Parathyroid adenoma (tissue), 2 donors: ENCODE measurements at regions not wholly inside any gene's neighbourhood (a gene's known extent, or its start where the extent isn't known, plus 50 kb on each side); places are given as distances from the start of the nearest gene placed in this dataset.

Source experiments
- H2AFZ ChIP-seq: fragments of 300-600 bp; sonication (generic); one replicate; pipeline ENCODE4 v1.7.0; 2017; ENCODE audit warnings: antibody characterized with exemption, mild to moderate bottlenecking
- H3K27ac ChIP-seq: fragments of 300-600 bp; sonication (generic); one replicate; pipeline ENCODE4 v1.7.0; 2017
- H3K27me3 ChIP-seq: fragments of 300-600 bp; sonication (generic); one replicate; pipeline ENCODE4 v1.7.0; 2017; ENCODE audit warnings: low read length; ENCODE audit not compliant: control insufficient read depth, insufficient read depth
- H3K36me3 ChIP-seq: fragments of 300-600 bp; sonication (generic); one replicate; pipeline ENCODE4 v1.7.0; 2017; ENCODE audit warnings: low read length; ENCODE audit not compliant: control insufficient read depth, insufficient read depth
- H3K4me1 ChIP-seq: fragments of 300-600 bp; sonication (generic); one replicate; pipeline ENCODE4 v1.7.0; 2017; ENCODE audit warnings: control low read depth
- H3K4me2 ChIP-seq: fragments of 300-600 bp; sonication (generic); one replicate; pipeline ENCODE4 v1.7.0; 2017; ENCODE audit warnings: low read length
- H3K4me3 ChIP-seq: fragments of 300-600 bp; sonication (generic); one replicate; pipeline ENCODE4 v1.7.0; 2017; ENCODE audit warnings: low read depth, low read length
- H3K79me2 ChIP-seq: fragments of 300-600 bp; sonication (generic); one replicate; pipeline ENCODE4 v1.7.0; 2017; ENCODE audit warnings: control low read depth
- H3K9ac ChIP-seq: fragments of 300-600 bp; sonication (generic); one replicate; pipeline ENCODE4 v1.7.0; 2017; ENCODE audit warnings: mild to moderate bottlenecking
- H3K9me3 ChIP-seq: fragments of 300-600 bp; sonication (generic); one replicate; pipeline ENCODE4 v1.7.0; 2017; ENCODE audit warnings: low read length; ENCODE audit not compliant: control insufficient read depth
- TF ChIP-seq, protein P1 (sequence below): fragments of 300-600 bp; sonication (generic); IDR thresholded peaks from one replicate; pipeline ENCODE4 v1.7.0; 2017; ENCODE audit warnings: antibody characterized with exemption, mild to moderate bottlenecking
- donor health status: primary hyperparathyroidism.

DNA sequence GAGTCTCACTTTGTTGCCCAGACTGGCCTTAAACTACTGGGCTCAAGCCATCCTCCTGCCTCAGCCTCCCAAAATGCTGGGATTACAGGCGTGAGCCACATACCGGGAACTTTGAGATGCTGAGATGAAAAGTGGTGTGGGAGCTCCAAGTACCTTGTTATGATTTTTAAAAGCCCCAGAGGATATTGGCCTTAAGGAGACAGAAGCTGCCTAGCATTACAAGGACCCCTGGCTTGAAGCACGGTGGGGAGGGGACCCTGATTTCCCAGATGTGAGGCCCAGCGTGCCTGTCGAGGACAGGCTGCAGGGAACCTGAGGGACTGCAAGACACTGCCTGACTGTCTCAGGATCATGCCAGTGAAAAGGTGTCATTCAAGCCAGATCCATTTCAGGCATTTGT is 75.3 kb upstream of the TIAM2 start:
- H3K4me1 ChIP-seq, result no peaks in the 10 kb centered on the region
- H3K27ac ChIP-seq, result no peak overlapping the region
- H3K27me3 ChIP-seq, result no peaks in the 10 kb centered on the region
- no peak overlapping the region for H2AFZ ChIP-seq
- no peak overlapping the region for H3K9ac ChIP-seq
- TF ChIP-seq, protein P1, sequence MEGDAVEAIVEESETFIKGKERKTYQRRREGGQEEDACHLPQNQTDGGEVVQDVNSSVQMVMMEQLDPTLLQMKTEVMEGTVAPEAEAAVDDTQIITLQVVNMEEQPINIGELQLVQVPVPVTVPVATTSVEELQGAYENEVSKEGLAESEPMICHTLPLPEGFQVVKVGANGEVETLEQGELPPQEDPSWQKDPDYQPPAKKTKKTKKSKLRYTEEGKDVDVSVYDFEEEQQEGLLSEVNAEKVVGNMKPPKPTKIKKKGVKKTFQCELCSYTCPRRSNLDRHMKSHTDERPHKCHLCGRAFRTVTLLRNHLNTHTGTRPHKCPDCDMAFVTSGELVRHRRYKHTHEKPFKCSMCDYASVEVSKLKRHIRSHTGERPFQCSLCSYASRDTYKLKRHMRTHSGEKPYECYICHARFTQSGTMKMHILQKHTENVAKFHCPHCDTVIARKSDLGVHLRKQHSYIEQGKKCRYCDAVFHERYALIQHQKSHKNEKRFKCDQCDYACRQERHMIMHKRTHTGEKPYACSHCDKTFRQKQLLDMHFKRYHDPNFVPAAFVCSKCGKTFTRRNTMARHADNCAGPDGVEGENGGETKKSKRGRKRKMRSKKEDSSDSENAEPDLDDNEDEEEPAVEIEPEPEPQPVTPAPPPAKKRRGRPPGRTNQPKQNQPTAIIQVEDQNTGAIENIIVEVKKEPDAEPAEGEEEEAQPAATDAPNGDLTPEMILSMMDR, result no peak
- no peaks in the 10 kb centered on the region for H3K36me3 ChIP-seq
- no peaks in the 10 kb centered on the region for H3K79me2 ChIP-seq
- H3K9me3 ChIP-seq, result no peaks in the 10 kb centered on the region
- no peak overlapping the region for H3K4me2 ChIP-seq
- H3K4me3 ChIP-seq, result no peak overlapping the region

DNA sequence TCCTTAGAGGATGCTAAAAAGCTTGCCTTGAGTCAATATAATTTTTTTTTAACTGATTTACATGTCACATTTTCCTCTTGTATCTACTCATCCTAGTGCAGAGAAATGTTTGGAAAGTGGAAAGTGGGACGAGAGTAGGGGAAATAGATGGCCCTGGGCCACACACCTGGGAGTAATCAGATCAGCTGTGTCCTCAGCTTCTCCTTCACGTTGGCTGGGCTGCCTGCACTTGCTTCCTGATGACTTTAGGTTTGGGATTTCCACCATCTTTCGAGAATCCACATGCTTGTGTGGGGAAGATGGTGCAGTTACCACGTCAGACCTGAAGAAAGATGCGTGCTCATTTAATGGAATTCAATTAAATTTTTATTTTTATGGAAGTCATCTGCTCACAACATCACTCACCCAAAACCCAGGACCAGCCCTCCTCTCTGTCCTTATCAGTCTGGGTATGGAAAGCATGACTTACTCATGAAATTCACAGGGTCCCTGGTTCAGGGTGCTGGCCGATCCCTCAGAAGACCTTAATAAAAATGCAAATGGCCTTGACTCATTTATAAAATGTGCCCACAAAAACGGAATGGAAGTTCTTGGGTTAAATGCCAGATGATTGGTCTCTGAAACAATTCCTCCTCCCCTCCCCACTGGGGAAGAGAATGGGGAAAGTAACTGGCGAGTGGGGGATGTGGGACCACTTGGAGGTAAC is 74.5 kb upstream of the TIAM2 start:
- Histone ChIP-seq H3K4me1 (no peaks in the 10 kb centered on the region), H3K27ac (no peak overlapping the region), H3K4me3 (no peak overlapping the region), H3K27me3 (no peaks in the 10 kb centered on the region), H3K9ac (no peak overlapping the region), H3K9me3 (no peaks in the 10 kb centered on the region), H3K4me2 (no peak overlapping the region), H2AFZ (no peak overlapping the region), H3K36me3 (no peaks in the 10 kb centered on the region), H3K79me2 (no peaks in the 10 kb centered on the region)
- TF ChIP-seq, protein P1, result no peak

- no peaks in the 10 kb centered on the region for H3K4me1 ChIP-seq
- H3K79me2 ChIP-seq, result no peaks in the 10 kb centered on the region
- H3K27ac ChIP-seq, result no peak overlapping the region
- no peak overlapping the region for H3K9ac ChIP-seq
- H3K36me3 ChIP-seq, result no peaks in the 10 kb centered on the region
- H3K27me3 ChIP-seq, result no peaks in the 10 kb centered on the region
- no peak overlapping the region for H3K4me3 ChIP-seq
- TF ChIP-seq, protein P1, result no peak
- H3K9me3 ChIP-seq, result no peaks in the 10 kb centered on the region
- no peak overlapping the region for H2AFZ ChIP-seq
- H3K4me2 ChIP-seq, result no peak overlapping the region
These were observed 73.6 kb upstream of the TIAM2 start for GRCh38 chr6:154921482-154921881.

DNA sequence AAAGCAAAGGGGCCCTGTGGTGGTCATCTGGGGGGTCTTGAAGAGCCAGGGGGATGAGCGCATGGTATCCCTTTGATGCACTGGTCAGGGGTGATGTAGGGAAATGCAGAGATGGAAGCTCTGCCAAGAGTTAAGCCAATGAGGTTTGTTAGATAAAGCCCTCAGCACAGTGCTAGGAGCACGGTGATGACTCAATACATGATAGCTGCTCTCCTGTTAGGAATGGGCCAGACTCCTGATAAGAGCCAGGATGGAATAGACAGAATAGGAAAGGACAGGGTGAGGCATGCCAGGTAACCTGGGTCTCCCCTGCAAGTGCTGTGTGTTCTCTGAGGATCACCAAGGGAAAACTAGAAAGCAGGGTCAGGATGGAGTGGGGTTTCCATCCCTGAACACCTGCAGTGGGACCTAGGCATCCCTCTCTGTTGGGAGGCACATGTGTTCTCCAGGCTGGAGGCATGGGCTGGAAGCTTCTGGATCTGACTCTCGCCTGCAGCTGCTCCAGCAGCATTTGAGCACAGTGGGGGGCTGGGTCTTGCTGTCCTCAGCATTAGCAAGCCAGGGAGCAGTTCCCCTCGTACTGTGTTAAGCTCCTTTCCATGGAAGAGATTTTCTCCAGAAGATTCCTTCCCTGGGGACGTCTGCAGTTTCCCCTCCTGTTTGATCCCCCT is 71.8 kb upstream of the TIAM2 start:
- H3K4me2 ChIP-seq, result no peak overlapping the region
- H3K9me3 ChIP-seq, result no peaks in the 10 kb centered on the region
- H3K4me1 ChIP-seq, result no peaks in the 10 kb centered on the region
- H3K79me2 ChIP-seq, result no peaks in the 10 kb centered on the region
- H3K4me3 ChIP-seq, result no peak overlapping the region
- no peak overlapping the region for H3K9ac ChIP-seq
- no peaks in the 10 kb centered on the region for H3K27me3 ChIP-seq
- H2AFZ ChIP-seq, result no peak overlapping the region
- H3K27ac ChIP-seq, result no peak overlapping the region
- no peaks in the 10 kb centered on the region for H3K36me3 ChIP-seq
- TF ChIP-seq, protein P1, result no peak

- no peaks in the 10 kb centered on the region for H3K79me2 ChIP-seq
- H3K27ac ChIP-seq, result no peak overlapping the region
- H3K4me1 ChIP-seq, result no peaks in the 10 kb centered on the region
- no peaks in the 10 kb centered on the region for H3K9me3 ChIP-seq
- no peak overlapping the region for H3K4me2 ChIP-seq
- H3K36me3 ChIP-seq, result no peaks in the 10 kb centered on the region
- H3K9ac ChIP-seq, result no peak overlapping the region
- H3K27me3 ChIP-seq, result no peaks in the 10 kb centered on the region
- no peak overlapping the region for H3K4me3 ChIP-seq
- no peak overlapping the region for H2AFZ ChIP-seq
- TF ChIP-seq, protein P1, result no peak
These were observed 70.0 kb upstream of the TIAM2 start for GRCh38 chr6:154925130-154925529.
